Esophagus squamous epithelium (tissue), 4 donors: ENCODE measurements at regions not wholly inside any gene's neighbourhood (a gene's known extent, or its start where the extent isn't known, plus 50 kb on each side); places are given as distances from the start of the nearest gene placed in this dataset.

ENCODE experiments used
- POLR2A ChIP-seq, 4 donors: fragments of 450-650 bp; IDR thresholded peaks; one replicate each; pipeline ENCODE4 v1.6.1; 2017; ENCODE audit warnings: antibody characterized with exemption in 4 of 4, mild to moderate bottlenecking in 4 of 4, moderate library complexity in 3 of 4
- TF ChIP-seq, protein P1 (sequence below), 6 experiments: fragments of 450-650 bp in 4 of 6; fragments of 200-600 bp in 2 of 6; sonication (generic) in 2 of 6; IDR thresholded peaks; one replicate each; pipeline ENCODE4 v1.5.1; 2016 to 2019; ENCODE audit warnings: antibody characterized with exemption in 6 of 6, mild to moderate bottlenecking in 4 of 6, moderate library complexity in 4 of 6

DNA sequence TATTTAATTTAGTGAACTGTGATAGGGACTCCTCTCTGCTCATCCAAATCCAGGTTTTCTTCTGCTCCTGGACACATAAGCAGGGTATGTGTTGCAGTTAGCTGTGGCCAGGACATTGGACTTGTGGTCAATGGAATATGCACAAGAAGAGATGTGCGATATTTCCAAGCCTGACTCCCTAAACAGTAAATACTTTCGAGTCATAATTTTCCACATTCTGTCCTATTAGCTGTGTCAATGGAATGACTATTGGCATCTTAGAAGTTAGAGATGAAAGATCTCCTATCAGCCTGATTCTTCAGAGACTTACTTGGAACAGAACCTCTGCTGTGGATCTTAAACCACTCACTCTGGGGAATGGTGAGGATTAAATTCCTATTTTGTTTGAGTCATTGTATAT, 771.0 kb downstream of the EFNB2 start:
- TF ChIP-seq, protein P1, sequence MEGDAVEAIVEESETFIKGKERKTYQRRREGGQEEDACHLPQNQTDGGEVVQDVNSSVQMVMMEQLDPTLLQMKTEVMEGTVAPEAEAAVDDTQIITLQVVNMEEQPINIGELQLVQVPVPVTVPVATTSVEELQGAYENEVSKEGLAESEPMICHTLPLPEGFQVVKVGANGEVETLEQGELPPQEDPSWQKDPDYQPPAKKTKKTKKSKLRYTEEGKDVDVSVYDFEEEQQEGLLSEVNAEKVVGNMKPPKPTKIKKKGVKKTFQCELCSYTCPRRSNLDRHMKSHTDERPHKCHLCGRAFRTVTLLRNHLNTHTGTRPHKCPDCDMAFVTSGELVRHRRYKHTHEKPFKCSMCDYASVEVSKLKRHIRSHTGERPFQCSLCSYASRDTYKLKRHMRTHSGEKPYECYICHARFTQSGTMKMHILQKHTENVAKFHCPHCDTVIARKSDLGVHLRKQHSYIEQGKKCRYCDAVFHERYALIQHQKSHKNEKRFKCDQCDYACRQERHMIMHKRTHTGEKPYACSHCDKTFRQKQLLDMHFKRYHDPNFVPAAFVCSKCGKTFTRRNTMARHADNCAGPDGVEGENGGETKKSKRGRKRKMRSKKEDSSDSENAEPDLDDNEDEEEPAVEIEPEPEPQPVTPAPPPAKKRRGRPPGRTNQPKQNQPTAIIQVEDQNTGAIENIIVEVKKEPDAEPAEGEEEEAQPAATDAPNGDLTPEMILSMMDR (IDR thresholded peaks at IDR 0.05): no peak
- no peak for TF ChIP-seq POLR2A (IDR thresholded peaks at IDR 0.05)
